GM21576 (cell line): ENCODE measurements at regions not wholly inside any gene's neighbourhood (a gene's known extent, or its start where the extent isn't known, plus 50 kb on each side); places are given as distances from the start of the nearest gene placed in this dataset.

Source experiments
- ATAC-seq: cut with Tn5 transposase; IDR thresholded peaks from one replicate; pipeline ENCODE4 v1.9.1; 2021; ENCODE audit warnings: mild to moderate bottlenecking, moderate library complexity; ENCODE audit not compliant: unreplicated experiment

- ATAC-seq: no peak
Measured at GRCh38 chr20:24199501-24199900, 210.9 kb upstream of the GGTLC1 start.

- no peak for ATAC-seq
Measured at GRCh38 chr20:24194143-24194542, 205.6 kb upstream of the GGTLC1 start.

GRCh38 chr20:24190905-24191304 lies 202.3 kb upstream of the GGTLC1 start:
- ATAC-seq: no peak

GRCh38 chr20:24185791-24186190 lies 197.2 kb upstream of the GGTLC1 start:
- no peak for ATAC-seq

- ATAC-seq: no peak
Measured at GRCh38 chr20:24181151-24181550, 192.6 kb upstream of the GGTLC1 start.

GRCh38 chr20:24169256-24169655 lies 180.7 kb upstream of the GGTLC1 start:
- ATAC-seq: no peak

- no peak for ATAC-seq
Measured at GRCh38 chr20:24166412-24166811, 177.8 kb upstream of the GGTLC1 start.

GRCh38 chr20:24166123-24166381 lies 177.5 kb upstream of the GGTLC1 start:
- ATAC-seq: no peak

GRCh38 chr20:24165301-24166122 lies 176.9 kb upstream of the GGTLC1 start:
- ATAC-seq: no peak

GRCh38 chr20:24164360-24164759 lies 175.8 kb upstream of the GGTLC1 start:
- no peak for ATAC-seq

GRCh38 chr20:24163506-24163905 lies 174.9 kb upstream of the GGTLC1 start:
- no peak for ATAC-seq

GRCh38 chr20:24160563-24161281 lies 172.1 kb upstream of the GGTLC1 start:
- no peak for ATAC-seq

- ATAC-seq: no peak
Measured at GRCh38 chr20:24158281-24158680, 169.7 kb upstream of the GGTLC1 start.

GRCh38 chr20:24157213-24157612 lies 168.6 kb upstream of the GGTLC1 start:
- no peak for ATAC-seq

GRCh38 chr20:24153101-24154040 lies 164.8 kb upstream of the GGTLC1 start:
- no peak for ATAC-seq

GRCh38 chr20:24151621-24152294 lies 163.2 kb upstream of the GGTLC1 start:
- no peak for ATAC-seq

- ATAC-seq: no peak
Measured at GRCh38 chr20:24150406-24150805, 161.8 kb upstream of the GGTLC1 start.

- ATAC-seq: no peak
Measured at GRCh38 chr20:24149881-24150307, 161.3 kb upstream of the GGTLC1 start.

- ATAC-seq: no peak
Measured at GRCh38 chr20:24149175-24149574, 160.6 kb upstream of the GGTLC1 start.

GRCh38 chr20:24148372-24148771 lies 159.8 kb upstream of the GGTLC1 start:
- ATAC-seq: peak; percentile 67

GRCh38 chr20:24147961-24148360 lies 159.4 kb upstream of the GGTLC1 start:
- ATAC-seq: no peak
